WTC11 (cell line): ENCODE measurements at regions not wholly inside any gene's neighbourhood (a gene's known extent, or its start where the extent isn't known, plus 50 kb on each side); places are given as distances from the start of the nearest gene placed in this dataset.

Experiments used
- ATAC-seq: fragments of 200-7000 bp; cut with Tn5 transposase; 2 replicates; pipeline ENCODE4 v1.10.0; 2021; ENCODE audit warnings: mild to moderate bottlenecking, moderate library complexity
- CTCF ChIA-PET: fragments of 300-600 bp; sonication (Branson Sonifier 250); formaldehyde crosslinking; loops from one replicate; lab custom pipeline; 2021; ENCODE audit warnings: antibody characterized with exemption; lab: Charles Lee
- POLR2A ChIA-PET: fragments of 350-600 bp; sonication (Branson Sonifier 250); formaldehyde crosslinking; loops from one replicate; lab custom pipeline; 2021; ENCODE audit warnings: antibody characterized with exemption; lab: Charles Lee
- DNase-seq: peaks from one replicate; pipeline ENCODE4 v3.0.0; 2021; ENCODE audit warnings: low spot score
- H3K27ac Mint-ChIP-seq: 2 replicates; pipeline ENCODE4 v1.8.0; 2021; ENCODE audit warnings: mixed read lengths
- H3K27me3 Mint-ChIP-seq: 2 replicates; pipeline ENCODE4 v1.8.0; 2021; ENCODE audit warnings: low read depth, mild to moderate bottlenecking, moderate library complexity, mixed read lengths
- H3K36me3 Mint-ChIP-seq: 2 replicates; pipeline ENCODE4 v1.8.0; 2021; ENCODE audit warnings: mixed read lengths
- H3K4me1 Mint-ChIP-seq: 2 replicates; pipeline ENCODE4 v1.8.0; 2022; ENCODE audit warnings: mixed read lengths
- H3K4me3 Mint-ChIP-seq: 2 replicates; pipeline ENCODE4 v1.8.0; 2021; ENCODE audit warnings: mild to moderate bottlenecking, moderate library complexity, mixed read lengths
- H3K9me3 Mint-ChIP-seq: 2 replicates; pipeline ENCODE4 v1.8.0; 2021; ENCODE audit warnings: mixed read lengths
- CBFB ChIP-seq: sonication (generic); formaldehyde crosslinking; IDR thresholded peaks from 2 replicates; pipeline ENCODE4 v1.8.1; 2022; ENCODE audit warnings: mild to moderate bottlenecking, low read depth, missing genetic modification reagents
- CREM ChIP-seq: sonication (generic); formaldehyde crosslinking; IDR thresholded peaks from 2 replicates; pipeline ENCODE4 v1.8.1; 2022; ENCODE audit warnings: mild to moderate bottlenecking, missing genetic modification reagents, moderate library complexity
- EMX1 ChIP-seq: fragments of 250-450 bp; sonication (Bioruptor Pico); IDR thresholded peaks from 2 replicates; pipeline ENCODE4 v1.8.0; 2021; ENCODE audit warnings: mild to moderate bottlenecking
- ESRRA ChIP-seq: sonication (generic); formaldehyde crosslinking; IDR thresholded peaks from 2 replicates; pipeline ENCODE4 v1.8.1; 2022; ENCODE audit warnings: mild to moderate bottlenecking, missing genetic modification reagents, borderline replicate concordance
- FOXK1 ChIP-seq: sonication (generic); formaldehyde crosslinking; IDR thresholded peaks from 2 replicates; pipeline ENCODE4 v1.8.0; 2022; ENCODE audit warnings: mild to moderate bottlenecking, moderate library complexity, missing genetic modification reagents
- MXD4 ChIP-seq: fragments of 250-450 bp; sonication (Bioruptor Pico); IDR thresholded peaks from 2 replicates; pipeline ENCODE4 v1.8.0; 2021; ENCODE audit warnings: mild to moderate bottlenecking, moderate library complexity, borderline replicate concordance
- OVOL2 ChIP-seq: fragments of 250-450 bp; sonication (Bioruptor Pico); IDR thresholded peaks from 2 replicates; pipeline ENCODE4 v1.9.0; 2021; ENCODE audit warnings: mild to moderate bottlenecking, borderline replicate concordance
- SMAD3 ChIP-seq: sonication (generic); formaldehyde crosslinking; IDR thresholded peaks from 2 replicates; pipeline ENCODE4 v1.8.0; 2022; ENCODE audit warnings: missing genetic modification reagents, mild to moderate bottlenecking, borderline replicate concordance
- SMAD4 ChIP-seq: sonication (generic); formaldehyde crosslinking; IDR thresholded peaks from 2 replicates; pipeline ENCODE4 v1.8.0; 2022; ENCODE audit warnings: mild to moderate bottlenecking, missing genetic modification reagents
- TEAD4 ChIP-seq: sonication (generic); formaldehyde crosslinking; IDR thresholded peaks from 2 replicates; pipeline ENCODE4 v1.8.0; 2022; ENCODE audit warnings: mild to moderate bottlenecking, missing genetic modification reagents
- ZBTB21 ChIP-seq: sonication (generic); formaldehyde crosslinking; IDR thresholded peaks from 2 replicates; pipeline ENCODE4 v1.8.1; 2023; ENCODE audit warnings: mild to moderate bottlenecking, missing genetic modification reagents, borderline replicate concordance
- ZNF138 ChIP-seq: sonication (generic); formaldehyde crosslinking; conservative IDR thresholded peaks from 2 replicates; pipeline ENCODE4 v1.8.1; 2022; ENCODE audit warnings: mild to moderate bottlenecking, moderate library complexity, missing genetic modification reagents
- ZNF219 ChIP-seq: sonication (generic); formaldehyde crosslinking; IDR thresholded peaks from 2 replicates; pipeline ENCODE4 v1.8.0; 2023; ENCODE audit warnings: missing genetic modification reagents, mild to moderate bottlenecking, borderline replicate concordance
- ZNF423 ChIP-seq: fragments of 250-450 bp; sonication (Bioruptor Pico); IDR thresholded peaks from 2 replicates; pipeline ENCODE4 v2.1.2; 2022; ENCODE audit warnings: mild to moderate bottlenecking, moderate library complexity
- ZNF671 ChIP-seq: fragments of 250-450 bp; sonication (Bioruptor Pico); IDR thresholded peaks from 2 replicates; pipeline ENCODE4 v1.8.0; 2021; ENCODE audit warnings: mild to moderate bottlenecking
- TF ChIP-seq, protein P1 (sequence below): sonication (generic); formaldehyde crosslinking; conservative IDR thresholded peaks from 2 replicates; pipeline ENCODE4 v1.8.1; 2023; ENCODE audit warnings: mild to moderate bottlenecking, low read depth, missing genetic modification reagents, moderate library complexity
- TF ChIP-seq, protein P2 (sequence below): sonication (generic); formaldehyde crosslinking; IDR thresholded peaks from 2 replicates; pipeline ENCODE4 v1.8.0; 2022; ENCODE audit warnings: missing genetic modification reagents
- TF ChIP-seq, protein P3 (sequence below): sonication (generic); formaldehyde crosslinking; IDR thresholded peaks from 2 replicates; pipeline ENCODE4 v1.8.1; 2023; ENCODE audit warnings: mild to moderate bottlenecking, missing genetic modification reagents
- TF ChIP-seq, protein P4 (sequence below): sonication (generic); formaldehyde crosslinking; IDR thresholded peaks from 2 replicates; pipeline ENCODE4 v1.8.1; 2023; ENCODE audit warnings: mild to moderate bottlenecking, missing genetic modification reagents, borderline replicate concordance
- TF ChIP-seq, protein P5 (sequence below): fragments of 250-450 bp; sonication (Bioruptor Pico); IDR thresholded peaks from 2 replicates; pipeline ENCODE4 v2.1.2; 2022; ENCODE audit warnings: mild to moderate bottlenecking, moderate library complexity

DNA sequence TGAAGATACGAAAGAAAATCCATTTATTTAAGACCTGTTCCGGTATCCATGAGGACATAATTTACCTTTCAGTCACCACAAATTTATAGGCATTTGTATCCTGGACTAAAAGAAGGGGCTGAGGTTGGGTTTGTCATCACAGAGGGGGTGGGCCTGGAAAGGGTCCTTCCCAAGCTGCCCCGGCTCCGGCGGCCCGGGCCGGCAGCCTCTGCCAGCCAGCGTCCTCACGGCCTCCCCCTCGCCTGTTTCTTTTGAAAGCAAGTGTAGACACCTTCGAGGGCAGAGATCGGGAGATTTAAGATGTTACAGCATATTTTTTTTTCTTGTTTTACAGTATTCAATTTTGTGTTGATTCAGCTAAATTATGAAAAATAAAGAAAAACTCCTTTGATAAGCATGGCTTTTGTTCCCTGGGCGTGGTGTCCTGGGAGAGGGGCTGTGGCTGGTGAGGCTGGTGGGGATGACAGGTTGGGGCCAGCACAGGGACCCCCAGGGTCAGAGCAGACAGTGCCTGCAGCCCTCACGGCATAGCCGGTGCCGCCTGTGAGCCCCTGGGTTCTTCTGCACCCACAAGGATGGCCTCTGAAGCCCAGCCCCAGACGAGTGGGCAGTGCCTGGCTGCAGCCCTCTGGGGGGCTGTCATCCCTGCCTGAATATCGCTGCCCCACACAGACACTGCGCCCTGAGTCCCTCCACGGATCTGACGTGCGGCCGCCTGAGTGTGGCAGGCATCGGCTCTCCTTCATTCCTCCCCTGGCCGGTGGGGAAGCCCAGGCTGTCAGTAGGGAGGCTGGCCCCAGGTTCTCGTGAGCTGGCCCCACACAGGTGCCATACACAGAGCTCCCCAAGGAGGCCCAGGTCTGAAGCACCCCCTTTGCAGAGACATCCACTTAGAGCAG lies 1075.9 kb downstream of the BRD1 start (continued):
- TF ChIP-seq, protein P1, sequence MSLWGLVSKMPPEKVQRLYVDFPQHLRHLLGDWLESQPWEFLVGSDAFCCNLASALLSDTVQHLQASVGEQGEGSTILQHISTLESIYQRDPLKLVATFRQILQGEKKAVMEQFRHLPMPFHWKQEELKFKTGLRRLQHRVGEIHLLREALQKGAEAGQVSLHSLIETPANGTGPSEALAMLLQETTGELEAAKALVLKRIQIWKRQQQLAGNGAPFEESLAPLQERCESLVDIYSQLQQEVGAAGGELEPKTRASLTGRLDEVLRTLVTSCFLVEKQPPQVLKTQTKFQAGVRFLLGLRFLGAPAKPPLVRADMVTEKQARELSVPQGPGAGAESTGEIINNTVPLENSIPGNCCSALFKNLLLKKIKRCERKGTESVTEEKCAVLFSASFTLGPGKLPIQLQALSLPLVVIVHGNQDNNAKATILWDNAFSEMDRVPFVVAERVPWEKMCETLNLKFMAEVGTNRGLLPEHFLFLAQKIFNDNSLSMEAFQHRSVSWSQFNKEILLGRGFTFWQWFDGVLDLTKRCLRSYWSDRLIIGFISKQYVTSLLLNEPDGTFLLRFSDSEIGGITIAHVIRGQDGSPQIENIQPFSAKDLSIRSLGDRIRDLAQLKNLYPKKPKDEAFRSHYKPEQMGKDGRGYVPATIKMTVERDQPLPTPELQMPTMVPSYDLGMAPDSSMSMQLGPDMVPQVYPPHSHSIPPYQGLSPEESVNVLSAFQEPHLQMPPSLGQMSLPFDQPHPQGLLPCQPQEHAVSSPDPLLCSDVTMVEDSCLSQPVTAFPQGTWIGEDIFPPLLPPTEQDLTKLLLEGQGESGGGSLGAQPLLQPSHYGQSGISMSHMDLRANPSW (CRISPR knock-in tag), result no peak
- TF ChIP-seq ZNF423 (CRISPR knock-in tag) (no peak), CBFB (no peak), ZNF138 (CRISPR knock-in tag) (no peak), OVOL2 (no peak), ZNF219 (CRISPR knock-in tag) (no peak), FOXK1 (CRISPR knock-in tag) (no peak)
- TF ChIP-seq, protein P2, sequence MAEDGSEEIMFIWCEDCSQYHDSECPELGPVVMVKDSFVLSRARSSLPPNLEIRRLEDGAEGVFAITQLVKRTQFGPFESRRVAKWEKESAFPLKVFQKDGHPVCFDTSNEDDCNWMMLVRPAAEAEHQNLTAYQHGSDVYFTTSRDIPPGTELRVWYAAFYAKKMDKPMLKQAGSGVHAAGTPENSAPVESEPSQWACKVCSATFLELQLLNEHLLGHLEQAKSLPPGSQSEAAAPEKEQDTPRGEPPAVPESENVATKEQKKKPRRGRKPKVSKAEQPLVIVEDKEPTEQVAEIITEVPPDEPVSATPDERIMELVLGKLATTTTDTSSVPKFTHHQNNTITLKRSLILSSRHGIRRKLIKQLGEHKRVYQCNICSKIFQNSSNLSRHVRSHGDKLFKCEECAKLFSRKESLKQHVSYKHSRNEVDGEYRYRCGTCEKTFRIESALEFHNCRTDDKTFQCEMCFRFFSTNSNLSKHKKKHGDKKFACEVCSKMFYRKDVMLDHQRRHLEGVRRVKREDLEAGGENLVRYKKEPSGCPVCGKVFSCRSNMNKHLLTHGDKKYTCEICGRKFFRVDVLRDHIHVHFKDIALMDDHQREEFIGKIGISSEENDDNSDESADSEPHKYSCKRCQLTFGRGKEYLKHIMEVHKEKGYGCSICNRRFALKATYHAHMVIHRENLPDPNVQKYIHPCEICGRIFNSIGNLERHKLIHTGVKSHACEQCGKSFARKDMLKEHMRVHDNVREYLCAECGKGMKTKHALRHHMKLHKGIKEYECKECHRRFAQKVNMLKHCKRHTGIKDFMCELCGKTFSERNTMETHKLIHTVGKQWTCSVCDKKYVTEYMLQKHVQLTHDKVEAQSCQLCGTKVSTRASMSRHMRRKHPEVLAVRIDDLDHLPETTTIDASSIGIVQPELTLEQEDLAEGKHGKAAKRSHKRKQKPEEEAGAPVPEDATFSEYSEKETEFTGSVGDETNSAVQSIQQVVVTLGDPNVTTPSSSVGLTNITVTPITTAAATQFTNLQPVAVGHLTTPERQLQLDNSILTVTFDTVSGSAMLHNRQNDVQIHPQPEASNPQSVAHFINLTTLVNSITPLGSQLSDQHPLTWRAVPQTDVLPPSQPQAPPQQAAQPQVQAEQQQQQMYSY, result no peak

DNA sequence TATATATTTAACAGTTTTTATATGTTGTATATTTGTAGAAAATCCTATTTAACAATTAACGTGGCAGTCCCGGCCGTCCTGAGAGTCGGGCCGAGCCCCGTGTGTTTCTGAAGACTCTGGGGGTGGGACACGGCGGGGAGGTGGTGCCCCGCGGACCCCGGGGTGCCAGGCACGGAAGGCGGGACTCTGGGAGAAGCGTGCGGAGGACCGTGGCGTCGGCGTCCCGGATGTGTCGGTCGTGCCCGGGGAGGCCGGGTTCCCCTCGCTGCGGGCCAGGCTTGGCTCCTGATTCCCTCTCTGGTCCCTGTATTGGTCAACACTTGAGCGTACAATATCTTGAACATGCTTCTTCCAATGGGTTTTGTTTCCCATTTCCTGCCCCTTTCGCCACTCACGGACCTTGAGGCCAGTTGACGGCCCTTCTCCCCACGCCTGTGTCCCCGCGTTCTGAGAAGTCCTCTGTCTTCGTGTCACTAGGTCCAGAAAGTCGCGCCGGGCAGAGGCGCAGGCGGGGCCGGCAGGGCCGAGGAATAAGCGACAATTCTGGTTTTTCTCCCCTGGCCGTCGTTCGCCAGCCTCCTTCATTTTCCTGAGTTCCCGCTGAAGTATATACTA lies 1076.7 kb downstream of the BRD1 start:
- Mint-ChIP-seq H3K9me3 (no peaks in the 10 kb centered on the region), H3K4me1 (no peaks in the 10 kb centered on the region; the same call in 1 of the 2 replicates), H3K27me3 (no peaks in the 10 kb centered on the region), H3K36me3 (no peaks in the 10 kb centered on the region), H3K4me3 (no peak overlapping the region), H3K27ac (peak overlapping the region; percentile 53; the same call in 1 of the 2 replicates)
- ChIA-PET POLR2A (no interaction called here), CTCF (no interaction called here)
- ATAC-seq (no peak), DNase-seq (no peak)
- no peak for TF ChIP-seq MXD4 (CRISPR knock-in tag)
- TF ChIP-seq EMX1 (CRISPR knock-in tag), result no peak
- TF ChIP-seq ESRRA (CRISPR knock-in tag), result no peak
- TF ChIP-seq, protein P3, sequence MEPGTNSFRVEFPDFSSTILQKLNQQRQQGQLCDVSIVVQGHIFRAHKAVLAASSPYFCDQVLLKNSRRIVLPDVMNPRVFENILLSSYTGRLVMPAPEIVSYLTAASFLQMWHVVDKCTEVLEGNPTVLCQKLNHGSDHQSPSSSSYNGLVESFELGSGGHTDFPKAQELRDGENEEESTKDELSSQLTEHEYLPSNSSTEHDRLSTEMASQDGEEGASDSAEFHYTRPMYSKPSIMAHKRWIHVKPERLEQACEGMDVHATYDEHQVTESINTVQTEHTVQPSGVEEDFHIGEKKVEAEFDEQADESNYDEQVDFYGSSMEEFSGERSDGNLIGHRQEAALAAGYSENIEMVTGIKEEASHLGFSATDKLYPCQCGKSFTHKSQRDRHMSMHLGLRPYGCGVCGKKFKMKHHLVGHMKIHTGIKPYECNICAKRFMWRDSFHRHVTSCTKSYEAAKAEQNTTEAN (CRISPR knock-in tag), result no peak
- no peak for TF ChIP-seq SMAD4 (CRISPR knock-in tag)
- no peak for TF ChIP-seq TEAD4 (CRISPR knock-in tag)
- TF ChIP-seq, protein P4, sequence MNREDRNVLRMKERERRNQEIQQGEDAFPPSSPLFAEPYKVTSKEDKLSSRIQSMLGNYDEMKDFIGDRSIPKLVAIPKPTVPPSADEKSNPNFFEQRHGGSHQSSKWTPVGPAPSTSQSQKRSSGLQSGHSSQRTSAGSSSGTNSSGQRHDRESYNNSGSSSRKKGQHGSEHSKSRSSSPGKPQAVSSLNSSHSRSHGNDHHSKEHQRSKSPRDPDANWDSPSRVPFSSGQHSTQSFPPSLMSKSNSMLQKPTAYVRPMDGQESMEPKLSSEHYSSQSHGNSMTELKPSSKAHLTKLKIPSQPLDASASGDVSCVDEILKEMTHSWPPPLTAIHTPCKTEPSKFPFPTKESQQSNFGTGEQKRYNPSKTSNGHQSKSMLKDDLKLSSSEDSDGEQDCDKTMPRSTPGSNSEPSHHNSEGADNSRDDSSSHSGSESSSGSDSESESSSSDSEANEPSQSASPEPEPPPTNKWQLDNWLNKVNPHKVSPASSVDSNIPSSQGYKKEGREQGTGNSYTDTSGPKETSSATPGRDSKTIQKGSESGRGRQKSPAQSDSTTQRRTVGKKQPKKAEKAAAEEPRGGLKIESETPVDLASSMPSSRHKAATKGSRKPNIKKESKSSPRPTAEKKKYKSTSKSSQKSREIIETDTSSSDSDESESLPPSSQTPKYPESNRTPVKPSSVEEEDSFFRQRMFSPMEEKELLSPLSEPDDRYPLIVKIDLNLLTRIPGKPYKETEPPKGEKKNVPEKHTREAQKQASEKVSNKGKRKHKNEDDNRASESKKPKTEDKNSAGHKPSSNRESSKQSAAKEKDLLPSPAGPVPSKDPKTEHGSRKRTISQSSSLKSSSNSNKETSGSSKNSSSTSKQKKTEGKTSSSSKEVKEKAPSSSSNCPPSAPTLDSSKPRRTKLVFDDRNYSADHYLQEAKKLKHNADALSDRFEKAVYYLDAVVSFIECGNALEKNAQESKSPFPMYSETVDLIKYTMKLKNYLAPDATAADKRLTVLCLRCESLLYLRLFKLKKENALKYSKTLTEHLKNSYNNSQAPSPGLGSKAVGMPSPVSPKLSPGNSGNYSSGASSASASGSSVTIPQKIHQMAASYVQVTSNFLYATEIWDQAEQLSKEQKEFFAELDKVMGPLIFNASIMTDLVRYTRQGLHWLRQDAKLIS (CRISPR knock-in tag), result no peak
- no peak for TF ChIP-seq CREM (CRISPR knock-in tag)
- no peak for TF ChIP-seq ZNF423 (CRISPR knock-in tag)
- TF ChIP-seq ZNF671, result no peak
- no peak for TF ChIP-seq SMAD3 (CRISPR knock-in tag)
- TF ChIP-seq ZBTB21 (CRISPR knock-in tag), result no peak
- TF ChIP-seq, protein P5, sequence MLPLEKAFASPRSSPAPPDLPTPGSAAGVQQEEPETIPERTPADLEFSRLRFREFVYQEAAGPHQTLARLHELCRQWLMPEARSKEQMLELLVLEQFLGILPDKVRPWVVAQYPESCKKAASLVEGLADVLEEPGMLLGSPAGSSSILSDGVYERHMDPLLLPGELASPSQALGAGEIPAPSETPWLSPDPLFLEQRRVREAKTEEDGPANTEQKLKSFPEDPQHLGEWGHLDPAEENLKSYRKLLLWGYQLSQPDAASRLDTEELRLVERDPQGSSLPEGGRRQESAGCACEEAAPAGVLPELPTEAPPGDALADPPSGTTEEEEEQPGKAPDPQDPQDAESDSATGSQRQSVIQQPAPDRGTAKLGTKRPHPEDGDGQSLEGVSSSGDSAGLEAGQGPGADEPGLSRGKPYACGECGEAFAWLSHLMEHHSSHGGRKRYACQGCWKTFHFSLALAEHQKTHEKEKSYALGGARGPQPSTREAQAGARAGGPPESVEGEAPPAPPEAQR, result no peak
